ENCODE measurements at regions not wholly inside any gene's neighbourhood (a gene's known extent, or its start where the extent isn't known, plus 50 kb on each side); places are given as distances from the start of the nearest gene placed in this dataset.

- Histone ChIP-seq H3K4me1 (no peaks in the 10 kb centered on the region), H3K27ac (no peak overlapping the region), H3K4me3 (no peak overlapping the region), H3K9me3 (no peaks in the 10 kb centered on the region), H3K27me3 (no peaks in the 10 kb centered on the region), H3K36me3 (no peaks in the 10 kb centered on the region)
- no peak for DNase-seq
- 85 to 87% methylated on average over 7 of the region's 7 CpGs for WGBS, 2 donors
- TF ChIP-seq EP300 (IDR thresholded peaks at IDR 0.05), result no peak
- intact Hi-C loops (cut with DNase I), result no loop called here
Observed at GRCh38 chr10:55397777-55398496, 596.9 kb upstream of the PCDH15 start.

DNA sequence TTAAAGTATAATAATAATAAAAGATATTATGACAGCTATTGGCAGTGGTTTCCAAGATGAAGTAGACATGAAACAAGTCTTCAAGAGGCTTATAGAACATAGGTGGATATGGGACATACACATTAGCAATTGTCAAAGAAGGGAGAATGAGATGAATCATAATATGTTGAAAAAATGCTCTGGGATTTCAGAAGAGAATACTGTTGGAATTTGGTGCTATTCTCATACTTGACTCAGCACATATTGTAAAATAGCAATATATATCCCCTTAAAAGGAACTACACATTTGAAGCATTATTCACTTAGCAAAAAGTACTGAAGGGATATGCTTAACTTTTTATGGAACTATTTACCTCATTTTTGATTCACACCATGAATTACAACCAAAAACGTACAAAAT, 577.2 kb upstream of the PCDH15 start:
- 21 to 59% methylated on average over 1 of the region's 1 CpG for WGBS, 2 donors
- intact Hi-C loops (cut with DNase I), result no loop called here
- H3K9me3 ChIP-seq, result no peaks in the 10 kb centered on the region
- TF ChIP-seq EP300 (IDR thresholded peaks at IDR 0.05) (no peak), POLR2A (IDR thresholded peaks at IDR 0.05) (no peak), CTCF (IDR thresholded peaks at IDR 0.05) (no peak), POLR2AphosphoS5 (IDR thresholded peaks at IDR 0.05) (no peak)
- H3K27ac ChIP-seq, result no peak overlapping the region
- DNase-seq, result no peak
- H3K36me3 ChIP-seq, result no peaks in the 10 kb centered on the region
- H3K4me1 ChIP-seq, result no peaks in the 10 kb centered on the region
- no peaks in the 10 kb centered on the region for H3K27me3 ChIP-seq
- H3K4me3 ChIP-seq, result no peak overlapping the region

DNA sequence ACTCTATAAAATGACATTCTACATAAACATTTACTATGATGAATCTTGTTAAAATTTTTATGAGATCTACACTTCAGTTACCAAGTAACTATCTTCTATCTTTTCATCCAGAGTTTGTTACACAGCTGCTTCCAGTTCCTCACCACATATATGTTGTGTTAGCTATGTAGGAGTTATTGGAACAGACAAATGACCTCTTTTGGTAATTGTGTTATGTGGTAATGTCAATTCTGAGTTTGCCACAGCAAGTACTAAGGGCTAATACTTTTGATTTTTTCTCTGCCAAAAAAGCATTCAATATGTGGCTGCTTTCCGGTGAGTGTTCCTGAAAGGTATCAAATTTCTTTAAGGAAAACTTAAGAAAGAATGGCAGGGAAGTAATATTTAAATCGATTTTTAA, 573.9 kb upstream of the PCDH15 start:
- 40 to 48% methylated on average over 2 of the region's 2 CpGs for WGBS, 2 donors
- Histone ChIP-seq H3K36me3 (no peaks in the 10 kb centered on the region), H3K27me3 (no peaks in the 10 kb centered on the region), H3K4me1 (no peaks in the 10 kb centered on the region), H3K27ac (no peak overlapping the region), H3K4me3 (no peak overlapping the region), H3K9me3 (no peaks in the 10 kb centered on the region)
- intact Hi-C loops (cut with DNase I), result no loop called here
- TF ChIP-seq POLR2A (IDR thresholded peaks at IDR 0.05), result no peak
- TF ChIP-seq CTCF (IDR thresholded peaks at IDR 0.05), result no peak
- no peak for TF ChIP-seq EP300 (IDR thresholded peaks at IDR 0.05)
- TF ChIP-seq POLR2AphosphoS5 (IDR thresholded peaks at IDR 0.05), result no peak
- no peak for DNase-seq

DNA sequence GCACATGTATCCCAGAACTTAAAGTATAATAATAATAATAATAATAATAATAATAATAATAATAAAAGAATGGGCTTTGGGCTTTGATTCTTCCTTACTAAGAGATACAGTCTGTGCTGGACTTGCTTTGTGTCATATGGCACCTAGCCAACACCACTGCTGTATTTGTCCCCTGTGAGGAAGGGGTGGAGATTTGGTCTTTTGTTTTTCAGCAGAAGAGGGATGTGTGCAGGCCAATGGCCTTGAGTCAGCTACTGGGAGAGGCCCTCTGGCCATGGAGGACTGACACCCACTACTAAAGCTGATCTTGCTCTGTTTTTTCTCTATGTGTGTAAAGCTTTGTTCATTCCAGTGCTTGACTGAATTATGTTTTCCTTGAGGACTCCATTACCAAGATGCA, 573.0 kb upstream of the PCDH15 start:
- Histone ChIP-seq H3K4me1 (no peaks in the 10 kb centered on the region), H3K9me3 (no peaks in the 10 kb centered on the region), H3K36me3 (no peaks in the 10 kb centered on the region), H3K27me3 (no peaks in the 10 kb centered on the region), H3K4me3 (no peak overlapping the region), H3K27ac (no peak overlapping the region)
- DNase-seq, result no peak
- intact Hi-C loops (cut with DNase I), result no loop called here
- TF ChIP-seq POLR2AphosphoS5 (IDR thresholded peaks at IDR 0.05) (no peak), CTCF (IDR thresholded peaks at IDR 0.05) (no peak), EP300 (IDR thresholded peaks at IDR 0.05) (no peak), POLR2A (IDR thresholded peaks at IDR 0.05) (no peak)

DNA sequence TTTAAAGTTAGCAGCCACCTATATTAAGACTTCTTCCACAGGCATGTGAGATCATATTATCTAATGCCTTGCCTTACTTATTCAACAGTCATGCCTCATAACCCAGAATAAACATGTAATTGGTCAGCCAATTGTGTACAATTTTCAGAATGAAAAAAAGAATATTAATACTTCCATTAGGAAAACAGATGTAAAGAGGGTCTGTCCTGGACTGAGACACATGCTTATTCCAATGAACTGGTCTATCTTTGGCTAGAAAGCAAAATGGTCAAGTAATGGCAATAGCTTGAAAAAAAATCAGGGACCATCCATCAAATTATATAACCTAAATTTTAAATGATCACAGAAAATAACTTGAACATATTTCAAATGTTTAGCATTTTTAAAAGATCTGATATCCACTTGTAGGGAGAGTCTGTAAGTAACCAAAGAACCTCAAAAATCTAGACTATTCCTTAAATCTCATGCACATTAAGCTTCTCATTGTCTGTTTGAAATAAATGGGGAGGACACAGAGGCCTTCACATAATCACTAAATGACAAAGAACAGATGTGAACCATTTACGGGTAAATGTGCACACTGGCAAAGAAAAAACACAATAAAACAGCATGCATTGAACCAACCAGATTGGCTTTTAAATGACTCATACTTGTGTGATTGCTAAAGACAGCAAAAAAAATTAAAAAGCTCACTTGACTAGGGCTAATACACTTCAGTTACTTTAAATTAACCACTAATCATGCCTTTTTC, 568.8 kb upstream of the PCDH15 start:
- no peak for TF ChIP-seq POLR2AphosphoS5 (IDR thresholded peaks at IDR 0.05)
- TF ChIP-seq EP300 (IDR thresholded peaks at IDR 0.05), result no peak
- TF ChIP-seq POLR2A (IDR thresholded peaks at IDR 0.05), result no peak
- no peak for TF ChIP-seq CTCF (IDR thresholded peaks at IDR 0.05)
- DNase-seq, result no peak
- no peaks in the 10 kb centered on the region for H3K4me1 ChIP-seq
- no peak overlapping the region for H3K4me3 ChIP-seq
- H3K9me3 ChIP-seq, result no peaks in the 10 kb centered on the region
- WGBS, 2 donors, result 23 to 57% methylated on average over 1 of the region's 1 CpG
- H3K36me3 ChIP-seq, result no peaks in the 10 kb centered on the region
- H3K27me3 ChIP-seq, result no peaks in the 10 kb centered on the region
- intact Hi-C loops (cut with DNase I), result no loop called here
- H3K27ac ChIP-seq, result no peak overlapping the region

All from sigmoid colon (tissue), 6 donors.